NCI-H526 treated with DMSO at 0.1 percent for 48 hours (cell line): ENCODE measurements at regions not wholly inside any gene's neighbourhood (a gene's known extent, or its start where the extent isn't known, plus 50 kb on each side); places are given as distances from the start of the nearest gene placed in this dataset.

Experiments
- DNase-seq: peaks from one replicate; lab custom pipeline; 2025; lab: John Stamatoyannopoulos, UW

DNA sequence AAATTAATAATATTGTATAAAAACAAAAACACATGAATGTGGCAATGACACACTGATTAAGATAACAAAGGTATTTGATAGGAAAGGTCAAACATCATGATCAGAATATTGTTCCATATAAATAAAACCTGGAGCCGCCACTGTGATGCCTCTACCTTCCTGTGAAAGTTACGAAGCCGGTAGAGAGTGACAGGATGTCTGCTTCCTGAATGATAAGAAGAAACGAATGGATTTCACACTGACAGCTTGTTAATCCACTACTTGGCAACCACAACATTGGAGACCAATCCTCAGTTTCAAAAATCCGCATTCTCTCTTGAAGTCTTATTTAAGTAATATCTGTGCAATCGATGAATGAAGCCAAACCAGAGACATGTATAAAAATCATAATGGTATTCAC is 315.1 kb downstream of the HDGFL1 start:
- no peak for DNase-seq

DNA sequence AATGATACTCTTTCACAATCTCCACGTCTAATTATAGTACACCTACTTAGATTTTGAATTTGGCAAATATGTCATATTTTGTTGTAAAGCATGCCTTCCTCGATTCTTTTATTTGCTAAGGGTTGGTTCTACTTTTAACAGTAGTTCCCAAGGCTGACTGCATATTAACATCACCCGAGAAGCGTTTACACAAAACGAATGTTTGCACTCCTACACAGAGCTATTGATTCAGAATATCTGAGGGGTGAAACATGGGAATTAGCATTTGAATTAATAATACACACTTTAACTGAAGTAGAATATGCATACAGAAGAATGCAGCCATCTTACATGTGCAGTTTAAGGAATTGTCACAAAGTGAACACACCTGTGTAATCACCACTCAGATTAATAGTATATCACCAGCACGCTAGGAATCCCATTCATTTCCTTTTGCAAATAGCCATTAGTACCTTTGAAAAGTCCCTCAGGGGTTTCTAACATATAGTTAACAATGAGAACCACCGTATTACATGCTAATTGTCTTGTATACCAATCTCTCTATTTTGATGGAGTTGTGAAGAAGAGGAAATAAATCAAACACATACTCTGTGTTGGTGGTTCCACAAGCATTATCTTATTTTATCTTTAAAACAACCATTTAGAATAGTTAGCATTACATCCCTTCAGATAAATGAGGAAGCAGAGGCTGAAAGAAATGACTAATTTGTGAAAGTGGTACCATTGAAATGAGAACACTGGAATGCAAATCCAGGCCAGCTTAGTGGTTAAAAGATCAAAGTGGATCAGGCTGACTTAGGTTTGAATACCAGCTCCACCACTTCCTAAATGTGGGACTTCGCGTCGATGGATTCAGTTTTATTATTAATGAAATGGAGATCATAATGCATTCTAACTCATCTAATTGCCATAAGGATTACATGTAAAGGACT is 317.6 kb downstream of the HDGFL1 start:
- no peak for DNase-seq

DNA sequence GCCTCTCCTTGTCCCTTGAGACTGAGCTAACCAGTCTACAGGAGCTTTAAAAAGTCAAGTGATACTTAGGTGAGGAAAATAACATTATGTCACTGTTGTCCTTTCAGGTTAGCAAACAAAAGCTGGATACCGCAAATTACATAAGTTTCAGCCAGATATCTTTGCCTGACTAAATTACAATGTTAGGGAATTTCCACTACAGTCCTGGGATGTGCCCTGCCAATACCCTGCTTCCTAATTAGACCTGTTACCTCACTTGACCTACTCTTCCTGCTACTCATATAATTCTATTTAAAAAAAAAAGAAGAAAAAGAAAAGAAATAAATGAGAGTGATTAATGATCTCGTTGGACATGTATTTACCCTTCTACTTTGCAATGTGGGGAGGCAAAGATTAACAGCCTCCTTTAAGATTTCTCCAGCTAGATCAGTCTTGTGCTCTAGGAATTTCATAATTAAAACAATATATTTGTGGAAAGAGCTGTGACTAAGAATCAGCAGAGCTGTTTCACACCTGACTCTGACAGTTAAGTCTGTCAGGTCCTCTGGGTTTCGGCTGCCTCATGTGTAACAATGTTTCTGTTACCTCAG is 318.9 kb downstream of the HDGFL1 start:
- no peak for DNase-seq

DNA sequence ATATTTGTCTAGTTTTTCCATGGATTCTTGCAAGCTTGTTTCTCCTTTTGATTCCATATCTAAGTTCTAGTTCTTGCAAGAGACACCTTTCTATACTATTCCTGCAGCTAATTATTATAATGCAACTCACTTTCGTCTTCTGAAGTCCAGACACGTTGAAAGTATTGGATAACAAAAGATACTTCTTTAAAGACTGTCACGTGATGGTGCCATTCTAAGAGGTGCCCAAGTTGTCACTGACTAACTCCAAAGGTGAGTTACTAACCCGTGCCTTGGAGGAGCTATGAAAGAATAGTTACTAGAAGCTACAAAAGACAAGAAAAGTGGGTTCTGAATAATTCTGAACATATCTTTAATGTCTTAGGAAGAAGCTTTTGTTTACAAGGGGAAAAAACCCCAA is 322.6 kb downstream of the HDGFL1 start:
- no peak for DNase-seq

DNA sequence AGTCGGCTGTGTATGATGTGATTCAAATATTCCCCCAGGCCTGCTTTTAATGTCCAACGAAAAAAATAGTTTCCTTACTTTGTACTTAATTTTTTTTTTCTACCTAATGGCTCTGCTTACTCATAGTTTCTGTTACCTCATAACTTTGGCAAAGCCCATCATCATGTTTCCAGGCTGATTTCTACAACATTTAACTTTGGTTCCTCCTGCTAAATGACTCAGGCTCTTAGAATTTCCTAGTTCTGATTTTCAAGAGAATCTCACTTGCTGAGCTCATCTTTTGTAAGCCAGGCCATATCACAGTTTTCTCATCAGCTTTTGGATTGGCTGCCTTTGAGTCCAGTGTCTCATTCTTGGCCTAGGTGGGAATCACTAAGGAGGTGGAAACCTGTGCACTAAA is 323.1 kb downstream of the HDGFL1 start:
- no peak for DNase-seq

DNA sequence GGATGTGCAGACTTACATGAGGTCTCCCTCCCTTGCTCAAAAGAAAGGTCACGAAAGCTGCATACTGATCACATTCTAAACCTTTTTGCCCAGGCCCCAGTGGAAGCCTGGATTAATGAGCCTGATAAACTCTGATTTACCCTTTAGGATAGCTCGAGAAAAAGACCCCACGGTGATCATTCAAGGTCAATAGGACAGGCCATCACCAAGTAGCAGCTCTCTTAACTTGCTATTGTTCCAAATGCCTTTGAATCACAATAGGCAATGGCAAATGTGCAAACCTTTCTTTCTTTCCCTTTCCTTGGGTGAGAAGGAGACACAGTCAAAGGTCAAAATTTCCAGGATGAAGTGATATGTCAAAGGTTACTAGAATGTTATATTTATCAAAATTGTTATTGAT is 327.3 kb downstream of the HDGFL1 start:
- DNase-seq, result no peak

DNA sequence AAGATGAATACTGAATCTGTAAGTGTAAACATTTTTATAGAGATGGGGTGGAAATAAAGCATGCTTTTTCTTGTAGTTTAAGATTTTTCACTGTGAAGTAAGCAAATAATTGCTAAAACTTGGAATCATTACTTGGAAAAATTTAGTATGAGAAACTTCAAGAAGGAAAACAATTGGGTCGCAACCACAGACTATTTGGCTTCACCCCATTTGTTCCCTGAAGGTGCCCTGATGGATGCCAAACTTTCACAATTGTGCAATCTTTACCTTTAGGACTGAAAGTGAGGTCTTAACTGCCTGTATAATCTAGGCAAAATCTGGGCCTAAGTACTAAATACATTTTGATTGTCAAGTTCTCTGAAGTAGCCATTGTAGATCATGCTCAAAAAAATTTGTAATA is 330.1 kb downstream of the HDGFL1 start:
- DNase-seq, result no peak

DNA sequence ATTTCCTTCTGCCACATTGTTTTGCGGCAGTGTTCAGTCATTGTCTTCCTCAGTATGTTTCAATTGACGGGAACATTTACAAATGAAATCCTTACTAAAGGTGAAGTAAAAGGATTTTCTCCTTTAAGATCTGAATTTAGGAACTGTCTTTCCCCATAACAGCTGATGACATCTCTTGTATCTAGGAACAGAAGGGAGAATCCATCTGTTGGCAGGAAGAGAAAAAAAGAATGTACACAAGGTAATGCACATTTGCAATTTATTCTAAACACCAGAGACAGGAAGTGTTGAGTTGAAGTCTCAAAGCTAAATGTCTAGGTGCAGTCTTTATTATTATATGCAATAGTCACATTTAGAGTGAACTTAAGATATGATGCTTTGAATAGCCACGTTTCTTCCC is 334.5 kb downstream of the HDGFL1 start:
- DNase-seq, result no peak

DNA sequence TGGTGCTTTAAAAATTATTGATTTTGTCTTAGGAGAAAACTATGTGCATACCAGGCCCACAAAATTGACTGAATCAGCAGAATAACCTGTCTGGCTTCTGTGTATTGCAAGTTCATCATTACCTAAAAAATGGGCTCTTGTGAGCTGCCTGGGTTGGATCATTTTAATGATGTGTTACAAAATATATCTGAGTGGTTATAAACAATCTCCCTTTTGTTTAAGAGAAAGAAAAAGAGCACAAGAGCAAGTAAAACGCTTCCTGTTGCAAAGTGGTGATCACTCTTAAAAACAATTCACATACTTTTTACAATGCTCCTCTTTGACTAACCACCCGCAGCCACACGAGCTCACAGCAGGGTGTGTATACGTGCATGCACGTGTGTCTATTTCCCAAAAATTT is 335.1 kb downstream of the HDGFL1 start:
- DNase-seq, result no peak

DNA sequence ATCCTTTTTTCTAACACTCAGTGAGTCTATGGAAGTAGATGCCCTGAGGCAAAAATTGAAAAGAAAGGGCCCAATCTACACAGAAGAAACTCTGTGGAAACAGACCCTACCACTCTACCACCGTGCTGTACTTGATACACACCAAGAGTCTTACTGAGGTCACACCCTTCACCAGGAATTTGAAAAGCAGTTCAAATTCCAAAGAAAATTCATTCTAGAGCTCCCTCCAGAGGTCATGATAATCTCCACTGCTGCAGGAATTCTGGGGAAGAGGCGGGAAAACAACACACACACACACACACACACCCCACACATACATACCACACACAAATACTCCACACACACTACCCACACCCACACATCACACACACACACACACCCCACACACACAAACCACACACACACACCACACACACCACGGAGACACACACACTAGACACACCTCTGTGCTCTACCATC is 336.8 kb downstream of the HDGFL1 start:
- DNase-seq, result no peak

DNA sequence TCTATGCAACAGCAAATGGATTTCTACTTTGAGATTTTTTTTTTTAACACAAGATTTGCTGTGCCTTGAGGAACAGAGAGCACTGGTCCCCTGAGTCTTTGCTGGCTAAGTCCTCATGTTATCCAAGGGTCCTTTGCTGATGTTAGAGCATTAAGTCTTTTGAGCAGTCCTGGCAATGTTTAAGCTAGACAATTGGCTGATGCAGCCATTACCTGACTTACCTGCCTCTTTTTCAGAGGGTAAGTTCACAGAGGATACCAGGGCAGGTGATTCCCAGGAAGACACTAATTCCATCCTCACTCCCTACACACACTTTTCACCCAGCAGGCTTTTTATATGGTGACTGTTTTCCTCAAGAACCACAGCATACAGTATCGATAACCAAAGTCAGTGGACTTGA is 337.7 kb downstream of the HDGFL1 start:
- no peak for DNase-seq

DNA sequence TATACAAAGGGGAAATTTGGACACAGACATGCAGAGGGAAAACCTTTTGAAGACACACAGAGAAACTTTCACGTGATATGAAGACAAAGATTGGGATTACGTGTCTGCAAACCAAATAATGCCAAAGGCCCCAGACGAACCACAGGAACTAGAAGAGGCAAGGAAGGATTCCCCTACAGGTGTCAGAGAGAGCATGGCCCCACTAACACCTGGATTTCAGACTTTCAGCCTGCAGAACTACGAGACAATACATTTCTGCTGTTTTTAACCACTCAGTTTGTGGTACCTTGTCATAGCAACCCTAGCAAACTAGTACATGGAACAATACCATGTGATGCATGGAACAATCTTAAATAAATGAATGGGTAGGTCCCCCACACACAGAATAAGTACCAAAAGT is 341.0 kb downstream of the HDGFL1 start:
- no peak for DNase-seq

DNA sequence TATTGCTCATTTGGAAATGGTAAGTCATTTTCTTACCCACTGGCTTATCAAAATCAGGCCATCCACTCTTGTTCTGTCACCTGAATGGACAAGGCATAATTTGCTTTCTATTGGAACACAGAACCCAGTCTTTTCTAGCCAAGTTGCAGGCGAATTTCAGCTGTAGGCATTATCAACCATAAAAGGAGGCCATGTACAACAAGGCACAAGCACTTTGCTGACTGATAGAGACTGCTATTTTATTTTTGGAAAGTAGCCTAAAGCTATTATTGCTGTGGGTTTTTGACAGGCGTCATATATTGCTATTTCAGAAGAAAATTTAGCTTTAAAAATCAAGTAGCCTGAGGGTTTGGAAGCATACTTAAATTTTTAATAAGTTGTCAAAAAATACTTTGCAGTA is 344.2 kb downstream of the HDGFL1 start:
- no peak for DNase-seq

DNA sequence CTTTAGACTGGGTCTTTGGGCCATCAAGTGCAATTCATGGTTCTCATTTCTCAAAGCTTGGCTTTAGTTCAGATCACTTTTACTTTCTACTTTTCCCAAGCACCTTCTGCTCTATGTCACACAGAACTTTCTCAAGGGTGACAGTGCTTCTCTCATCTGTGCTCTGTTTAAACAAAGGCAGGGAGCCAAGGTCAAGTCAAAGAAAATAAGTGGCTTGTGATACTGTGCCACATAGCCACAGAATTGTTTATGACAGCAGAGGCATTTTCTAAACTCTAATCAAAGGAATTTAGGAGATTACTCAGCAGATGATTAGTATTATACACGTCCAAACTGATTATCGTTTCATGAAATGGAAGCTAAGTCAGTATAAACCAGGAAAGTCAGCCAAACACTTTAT is 348.0 kb downstream of the HDGFL1 start:
- DNase-seq, result no peak

DNA sequence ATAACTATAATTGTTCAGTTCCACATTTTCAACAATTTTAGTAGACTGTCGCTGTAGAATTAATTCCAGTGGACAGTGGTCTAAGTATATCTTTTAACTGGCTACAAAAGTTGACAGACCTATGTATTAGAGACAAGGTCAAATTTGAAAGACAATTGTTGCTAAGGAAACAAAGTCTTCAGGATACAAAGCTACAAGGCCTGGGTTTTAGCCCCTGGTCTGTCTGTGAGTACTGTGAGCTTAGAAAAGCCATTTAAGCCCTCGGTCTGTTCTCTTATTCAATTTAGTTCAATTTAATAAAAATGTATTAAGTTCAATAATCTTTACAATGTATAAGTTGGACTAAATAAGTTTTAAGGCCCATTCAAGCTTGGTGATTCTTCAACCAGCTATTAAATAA is 352.5 kb downstream of the HDGFL1 start:
- DNase-seq, result no peak

DNA sequence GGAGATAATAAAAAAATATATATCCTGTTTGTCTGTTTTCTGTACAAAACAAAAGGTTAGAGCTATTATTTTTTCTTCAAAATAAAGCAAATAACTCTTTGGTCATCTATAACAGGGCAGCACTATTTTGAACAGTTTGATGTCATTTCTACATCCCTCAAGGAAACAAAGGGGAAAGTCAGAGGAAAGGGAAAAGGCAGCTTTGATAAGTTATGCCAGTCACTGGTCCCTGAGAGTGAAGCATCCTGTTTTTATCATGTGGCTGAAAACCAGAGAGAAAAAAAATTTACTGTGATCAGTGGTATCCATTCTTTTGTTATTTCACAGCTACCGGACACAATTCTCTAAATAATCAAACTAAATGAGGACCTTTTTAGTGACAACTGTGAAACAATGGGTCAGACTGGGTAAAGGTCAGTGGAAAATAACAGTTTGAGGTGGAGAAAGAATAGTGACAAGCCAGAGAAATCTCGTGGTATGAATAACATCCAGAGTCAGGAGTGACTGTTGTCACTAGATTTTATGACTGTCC is 356.0 kb downstream of the HDGFL1 start:
- DNase-seq, result no peak

DNA sequence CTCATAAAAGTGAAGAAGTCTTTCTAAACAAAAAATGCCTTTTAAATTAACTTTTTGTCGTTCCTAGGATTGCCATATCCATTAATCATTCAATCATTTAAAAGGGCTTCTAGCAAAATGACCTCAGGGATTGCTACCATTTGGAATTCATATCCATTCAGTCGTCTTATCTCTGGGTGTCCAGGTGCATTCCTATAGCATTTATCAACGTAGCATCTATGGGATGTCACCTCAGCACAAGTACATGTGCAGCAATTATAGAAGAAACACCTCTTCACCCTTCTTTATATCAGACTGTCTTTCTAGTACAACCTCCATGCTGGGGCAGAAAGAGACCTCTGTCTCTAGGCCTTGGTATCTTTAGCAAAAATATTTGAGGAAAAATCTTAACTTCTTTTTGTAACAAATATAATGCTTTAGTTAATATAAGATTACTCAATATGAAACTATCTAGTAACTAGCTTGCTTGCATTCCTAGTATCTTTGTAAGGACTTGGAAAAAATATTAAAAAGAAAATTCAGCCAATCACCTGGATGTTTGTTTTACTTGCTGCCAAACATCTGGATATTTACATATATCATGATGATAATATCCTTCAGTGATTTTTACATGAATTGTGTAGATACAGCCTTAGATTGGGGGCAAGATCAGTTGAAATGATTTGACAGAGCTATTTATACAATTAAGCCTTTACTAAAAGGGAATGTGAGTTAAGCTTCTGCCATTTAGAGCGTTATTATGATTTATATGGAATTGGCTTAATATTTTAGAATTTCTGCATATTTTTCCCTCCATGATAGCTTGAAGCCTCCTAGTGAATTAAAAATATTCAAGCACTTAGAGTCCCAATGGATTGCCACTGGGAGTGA is 356.8 kb downstream of the HDGFL1 start:
- DNase-seq, result no peak

DNA sequence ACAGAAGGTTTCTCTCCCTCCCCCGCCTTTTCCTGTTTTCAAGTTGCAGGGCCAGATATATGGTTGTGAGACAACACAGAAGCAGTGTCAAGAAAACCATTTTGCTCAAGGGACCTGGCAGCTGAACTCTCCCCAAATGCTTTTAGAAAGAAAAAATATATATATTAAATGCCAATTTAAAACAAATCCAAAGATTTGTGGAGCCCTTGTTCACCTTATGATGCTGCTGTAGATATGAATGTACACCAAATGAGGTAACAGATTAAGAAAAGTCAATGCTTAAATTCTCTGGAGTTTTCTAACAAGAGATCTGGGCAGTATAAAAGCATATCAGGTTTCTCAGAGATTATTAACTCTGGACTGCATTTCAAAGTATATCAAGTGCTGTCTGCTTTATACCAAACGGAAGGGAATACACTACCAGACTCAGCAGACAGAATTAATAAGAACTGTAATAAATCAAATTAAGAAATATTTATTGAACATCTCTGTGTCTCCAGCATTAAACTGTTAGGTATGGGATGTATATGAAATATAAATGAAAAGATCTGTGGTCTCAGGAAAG is 357.5 kb downstream of the HDGFL1 start:
- no peak for DNase-seq

DNA sequence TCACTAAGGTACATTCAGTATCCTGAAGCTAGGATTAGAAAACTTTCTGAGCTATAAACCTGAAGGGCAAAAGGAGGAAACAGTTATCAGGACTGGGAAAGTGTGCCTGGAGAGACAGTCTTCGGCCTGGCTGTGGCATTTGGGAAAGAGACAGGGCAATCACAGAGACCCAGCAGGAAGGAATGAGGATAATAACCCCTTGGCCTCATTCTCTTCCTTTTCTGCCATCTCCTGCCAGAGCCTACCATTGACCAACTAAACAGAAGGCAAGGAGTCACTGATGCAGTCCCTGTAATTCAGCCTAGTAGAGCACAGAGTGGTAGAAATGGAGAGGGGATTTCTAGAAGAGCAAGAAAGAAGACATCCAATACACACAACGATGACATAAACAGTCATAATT is 359.4 kb downstream of the HDGFL1 start:
- no peak for DNase-seq

DNA sequence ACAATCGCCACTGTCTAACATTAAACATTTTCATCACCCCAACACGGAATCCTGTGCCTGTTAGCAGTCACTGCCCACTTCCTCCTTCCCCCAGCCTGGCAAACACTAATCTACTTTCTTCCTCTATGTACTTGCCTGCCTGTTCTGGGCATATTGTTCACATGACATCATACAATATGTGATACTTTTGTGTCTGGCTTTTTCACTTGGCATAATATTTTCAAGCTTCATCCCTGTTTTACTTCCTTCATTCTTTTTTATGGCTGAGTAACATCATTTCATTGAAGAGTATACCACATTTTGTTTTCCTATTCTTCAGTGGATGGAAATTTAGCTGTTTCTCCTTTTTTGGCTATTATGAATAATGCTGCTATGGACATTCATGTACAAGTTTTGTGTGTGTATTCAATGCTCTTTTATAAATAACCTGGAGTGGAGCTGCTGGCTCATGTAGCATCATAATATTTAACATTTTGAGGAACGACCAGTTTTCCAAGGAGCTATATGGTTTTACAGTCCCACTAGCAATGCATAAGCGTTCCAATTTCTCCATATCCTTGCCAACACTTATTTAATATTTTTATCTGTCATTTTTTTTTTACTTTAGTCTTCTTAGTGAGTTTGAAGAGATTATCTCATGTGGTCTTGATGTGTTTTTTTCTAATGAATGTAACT is 360.1 kb downstream of the HDGFL1 start:
- no peak for DNase-seq

DNA sequence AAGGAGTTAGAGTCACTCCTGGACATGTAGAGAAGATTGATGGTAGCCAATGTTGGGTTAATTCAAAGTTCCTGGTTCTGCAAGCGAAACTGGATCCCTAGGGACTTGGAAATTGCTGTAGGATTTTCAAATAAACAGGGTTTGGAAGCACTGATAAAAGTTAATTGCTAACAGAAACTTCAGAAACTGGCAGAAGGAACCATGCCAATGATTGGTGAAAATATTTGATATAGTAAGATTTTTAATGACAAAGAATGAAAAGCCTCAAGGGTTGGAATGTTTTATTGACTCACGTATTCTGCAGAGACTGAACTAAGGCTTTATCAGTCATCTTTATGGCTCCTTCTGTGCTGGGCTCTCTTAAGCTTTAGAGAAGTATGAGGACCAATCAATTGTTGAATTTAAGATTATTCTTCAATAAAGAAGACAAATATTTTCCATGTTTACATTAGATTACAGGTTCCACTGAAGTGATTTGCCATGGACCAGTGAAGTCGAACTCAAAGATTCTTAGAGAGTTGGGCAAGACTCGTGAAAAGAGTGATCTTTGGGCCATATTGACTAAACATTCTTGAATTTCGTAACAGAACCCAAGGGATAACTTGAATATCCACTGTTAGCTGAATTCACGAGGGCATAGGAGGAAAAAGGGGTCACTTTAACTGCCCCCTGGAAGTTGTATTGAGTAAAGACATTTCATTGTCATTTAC is 371.4 kb downstream of the HDGFL1 start:
- DNase-seq, result no peak
